Astrocyte of the cerebellum (primary cell): ENCODE measurements at regions not wholly inside any gene's neighbourhood (a gene's known extent, or its start where the extent isn't known, plus 50 kb on each side); places are given as distances from the start of the nearest gene placed in this dataset.

Experiments
- DNase-seq: peaks from one replicate; pipeline ENCODE4 v3.0.0-alpha.2; 2011; ENCODE audit warnings: low read depth
- H3K4me3 ChIP-seq: 2 replicates; pipeline ENCODE4 v1.5.1; 2011; ENCODE audit warnings: mild to moderate bottlenecking, low read depth, low read length, moderate library complexity
- in situ Hi-C: cut with HindIII; loops from 2 replicates; pipeline ENCODE4 v1.10.0; 2017; ENCODE audit warnings: low sequenced_read_pairs
- TF ChIP-seq, protein P1 (sequence below): IDR thresholded peaks from 2 replicates; pipeline ENCODE4 v1.5.1; 2012; ENCODE audit warnings: low read length, low read depth, moderate library complexity, mild to moderate bottlenecking; ENCODE audit errors: missing control alignments

DNA sequence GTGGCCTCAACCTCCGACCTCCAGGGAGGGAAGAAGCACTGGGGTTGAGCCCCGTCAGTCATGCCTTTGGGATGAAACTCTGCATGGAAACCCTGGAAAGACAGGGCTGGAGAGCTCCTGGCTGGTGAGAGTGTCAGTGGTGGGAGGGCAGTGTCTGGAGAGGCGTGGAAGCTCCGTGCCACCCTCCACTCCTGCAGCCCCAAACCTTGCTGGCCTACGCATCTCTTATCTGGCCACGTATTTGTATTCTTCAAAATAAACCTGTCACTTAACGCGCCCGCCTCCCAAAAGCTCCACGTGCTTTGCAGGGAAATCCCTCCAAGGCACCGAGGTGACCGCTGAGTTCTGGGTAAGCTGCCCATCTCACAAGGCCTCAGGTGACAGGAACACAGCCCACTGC lies 84.3 kb downstream of the TEX29 start:
- TF ChIP-seq, protein P1, sequence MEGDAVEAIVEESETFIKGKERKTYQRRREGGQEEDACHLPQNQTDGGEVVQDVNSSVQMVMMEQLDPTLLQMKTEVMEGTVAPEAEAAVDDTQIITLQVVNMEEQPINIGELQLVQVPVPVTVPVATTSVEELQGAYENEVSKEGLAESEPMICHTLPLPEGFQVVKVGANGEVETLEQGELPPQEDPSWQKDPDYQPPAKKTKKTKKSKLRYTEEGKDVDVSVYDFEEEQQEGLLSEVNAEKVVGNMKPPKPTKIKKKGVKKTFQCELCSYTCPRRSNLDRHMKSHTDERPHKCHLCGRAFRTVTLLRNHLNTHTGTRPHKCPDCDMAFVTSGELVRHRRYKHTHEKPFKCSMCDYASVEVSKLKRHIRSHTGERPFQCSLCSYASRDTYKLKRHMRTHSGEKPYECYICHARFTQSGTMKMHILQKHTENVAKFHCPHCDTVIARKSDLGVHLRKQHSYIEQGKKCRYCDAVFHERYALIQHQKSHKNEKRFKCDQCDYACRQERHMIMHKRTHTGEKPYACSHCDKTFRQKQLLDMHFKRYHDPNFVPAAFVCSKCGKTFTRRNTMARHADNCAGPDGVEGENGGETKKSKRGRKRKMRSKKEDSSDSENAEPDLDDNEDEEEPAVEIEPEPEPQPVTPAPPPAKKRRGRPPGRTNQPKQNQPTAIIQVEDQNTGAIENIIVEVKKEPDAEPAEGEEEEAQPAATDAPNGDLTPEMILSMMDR, result no peak
- H3K4me3 ChIP-seq, result no peak overlapping the region
- in situ Hi-C loops, result no loop called here
- DNase-seq, result no peak

DNA sequence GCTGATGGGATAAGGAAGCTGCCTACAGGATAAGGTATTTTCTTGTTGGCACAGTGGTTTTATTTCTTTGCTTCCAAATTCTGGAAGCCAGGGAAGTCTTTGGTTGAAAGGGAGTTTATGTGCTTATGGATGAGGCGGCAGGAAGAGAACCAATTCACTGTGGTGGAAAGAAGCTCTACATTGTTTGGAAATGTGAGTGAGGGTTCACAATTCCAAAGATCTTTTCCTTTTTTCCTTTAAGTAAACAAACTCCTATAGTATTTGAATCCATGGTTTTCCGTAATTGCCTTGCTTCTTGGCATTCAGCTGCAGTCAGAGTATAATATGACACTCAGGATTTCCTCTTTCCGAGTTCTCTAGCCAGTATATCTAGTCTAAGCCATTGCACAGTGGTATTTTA lies 86.2 kb downstream of the TEX29 start:
- no peak for DNase-seq
- TF ChIP-seq, protein P1, result no peak
- H3K4me3 ChIP-seq, result no peak overlapping the region
- in situ Hi-C loops, result no loop called here

DNA sequence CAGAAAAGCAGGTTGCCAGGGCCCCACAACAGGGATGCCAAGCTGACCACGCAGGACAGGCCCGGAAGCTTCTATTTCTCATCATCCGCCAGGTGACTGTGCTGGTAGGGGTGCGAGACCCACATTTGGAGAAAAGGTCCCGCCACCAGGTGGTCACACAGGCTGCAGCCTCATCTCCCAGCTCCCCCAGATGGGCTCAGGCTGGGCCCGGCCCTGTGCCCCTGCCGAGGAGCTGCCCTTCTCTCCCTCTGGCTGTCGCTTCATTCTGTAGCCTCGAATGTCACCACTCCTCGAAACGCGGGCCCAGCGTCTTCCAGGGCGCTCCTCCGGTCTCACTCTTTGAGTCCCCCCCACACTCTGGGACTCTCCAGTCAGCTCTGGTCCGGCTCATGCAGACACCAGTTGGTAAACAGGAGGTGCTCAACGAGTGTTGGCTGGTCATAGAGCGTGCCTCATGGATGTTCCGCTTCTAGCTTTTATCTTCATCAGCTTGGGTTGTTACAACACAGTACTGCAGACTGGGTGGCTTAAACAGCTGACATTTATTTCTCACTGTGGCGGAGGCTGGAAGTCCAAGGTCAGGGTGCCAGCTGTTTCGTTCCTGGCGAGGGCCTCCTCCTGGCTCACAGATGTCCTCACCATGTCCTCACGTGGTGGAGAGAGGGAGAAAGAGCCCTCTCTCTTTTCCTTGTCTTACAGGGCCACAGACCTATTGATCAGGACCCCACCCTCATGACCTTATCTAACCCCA lies 87.1 kb downstream of the TEX29 start:
- no peak for DNase-seq
- H3K4me3 ChIP-seq, result no peak overlapping the region
- TF ChIP-seq, protein P1, result no peak
- in situ Hi-C loops, result no loop called here

DNA sequence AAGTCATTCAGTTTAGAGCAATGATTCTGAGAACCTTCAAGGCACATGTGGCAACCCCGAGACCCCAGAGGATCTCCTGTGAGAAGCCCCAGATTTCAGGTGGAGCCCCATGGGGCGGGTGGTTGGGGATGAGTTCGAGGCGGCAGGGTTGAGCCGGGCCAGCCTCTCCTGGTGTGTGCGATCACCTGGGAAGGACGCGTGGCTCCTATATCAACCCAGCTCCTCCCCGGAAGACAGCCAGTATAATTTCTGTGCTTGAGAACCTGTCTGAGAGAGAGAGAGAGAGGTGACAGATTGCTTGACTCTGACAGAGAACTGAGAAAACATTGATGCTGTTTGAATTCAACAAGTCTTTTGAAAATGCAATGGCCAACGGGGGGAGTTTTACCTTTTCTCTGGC lies 89.0 kb downstream of the TEX29 start:
- H3K4me3 ChIP-seq, result no peak overlapping the region
- TF ChIP-seq, protein P1, result no peak
- in situ Hi-C loops, result no loop called here
- DNase-seq, result no peak

DNA sequence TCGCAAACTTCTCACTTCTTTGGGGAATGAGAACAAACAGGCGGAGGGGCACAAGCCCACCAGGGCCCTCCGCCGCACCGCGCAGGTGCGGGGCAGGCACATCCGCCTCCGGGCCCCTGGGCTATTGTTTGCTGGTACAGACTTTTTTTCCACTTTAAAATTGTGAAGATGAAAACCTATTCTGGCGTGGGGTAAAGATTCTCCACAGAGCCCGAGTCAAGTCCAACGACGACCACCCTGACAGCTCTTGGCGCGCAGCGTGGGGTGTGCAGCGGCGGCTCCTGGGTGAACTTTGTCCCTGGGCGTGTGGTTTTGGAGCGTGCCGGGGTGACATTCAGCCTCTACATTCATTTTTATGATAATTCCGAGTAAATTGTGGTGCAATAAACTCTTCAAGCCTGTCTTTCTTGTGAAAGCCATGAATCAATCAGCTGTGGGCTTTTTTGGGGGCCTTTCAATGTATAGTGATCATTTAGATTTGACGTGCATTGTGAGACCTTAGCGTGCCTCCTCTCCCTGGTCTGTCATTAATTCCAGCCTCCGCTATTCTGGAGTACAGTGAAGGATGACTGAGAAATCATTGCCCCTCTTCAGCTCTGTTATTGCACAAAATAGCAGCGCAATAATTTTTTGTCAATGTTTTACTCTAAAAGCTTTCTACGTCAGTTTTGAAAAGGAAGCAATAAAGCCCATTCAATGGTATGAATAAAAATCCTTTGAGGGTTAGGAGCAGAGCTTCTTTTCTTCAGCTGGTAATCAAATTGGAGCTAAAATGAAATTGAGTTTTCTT lies 90.0 kb downstream of the TEX29 start:
- no peak overlapping the region for H3K4me3 ChIP-seq
- TF ChIP-seq, protein P1, result no peak
- in situ Hi-C loops, result no loop called here
- no peak for DNase-seq

DNA sequence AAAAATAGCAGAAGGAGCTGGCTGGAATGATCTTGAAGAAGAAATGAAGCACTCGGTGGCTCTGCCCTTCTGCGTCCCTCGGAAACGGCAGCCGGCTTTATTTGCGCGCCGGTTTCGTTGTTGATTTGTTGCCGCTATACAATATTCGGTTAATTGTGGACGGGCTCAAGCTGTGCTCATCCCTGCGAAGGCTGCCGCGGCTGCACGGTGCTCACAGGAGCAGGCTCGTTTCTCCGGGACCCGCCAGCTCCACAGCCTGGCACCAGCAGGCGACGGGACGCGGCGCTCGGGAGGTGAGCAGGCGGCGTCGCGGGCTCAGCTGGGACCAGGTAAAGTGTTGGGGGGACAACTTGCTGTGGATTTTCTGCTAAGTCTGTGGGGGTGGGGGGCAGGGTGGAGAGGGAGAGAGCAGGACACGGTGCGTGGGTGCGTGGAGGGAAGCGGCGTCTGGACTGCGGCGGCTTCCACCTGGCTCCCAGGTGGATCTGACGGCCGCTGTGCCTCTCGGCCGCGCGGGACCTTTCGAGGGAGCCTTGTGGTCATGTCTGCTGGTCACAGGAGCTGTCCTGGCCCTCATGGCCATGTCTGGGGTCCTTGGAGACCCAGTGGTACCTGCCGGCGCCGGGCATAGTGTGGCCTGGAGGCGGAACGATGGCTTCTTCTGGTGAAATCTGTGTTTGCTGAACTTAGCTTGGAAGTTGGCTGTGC lies 90.9 kb downstream of the TEX29 start:
- TF ChIP-seq, protein P1, result no peak
- DNase-seq, result no peak
- in situ Hi-C loops, result no loop called here
- H3K4me3 ChIP-seq, result no peak overlapping the region
